HG02571 (cell line): ENCODE measurements at regions not wholly inside any gene's neighbourhood (a gene's known extent, or its start where the extent isn't known, plus 50 kb on each side); places are given as distances from the start of the nearest gene placed in this dataset.

Experiments
- ATAC-seq: cut with Tn5 transposase; IDR thresholded peaks from one replicate; pipeline ENCODE4 v1.9.1; 2021; ENCODE audit warnings: mild to moderate bottlenecking, moderate library complexity; ENCODE audit not compliant: unreplicated experiment

DNA sequence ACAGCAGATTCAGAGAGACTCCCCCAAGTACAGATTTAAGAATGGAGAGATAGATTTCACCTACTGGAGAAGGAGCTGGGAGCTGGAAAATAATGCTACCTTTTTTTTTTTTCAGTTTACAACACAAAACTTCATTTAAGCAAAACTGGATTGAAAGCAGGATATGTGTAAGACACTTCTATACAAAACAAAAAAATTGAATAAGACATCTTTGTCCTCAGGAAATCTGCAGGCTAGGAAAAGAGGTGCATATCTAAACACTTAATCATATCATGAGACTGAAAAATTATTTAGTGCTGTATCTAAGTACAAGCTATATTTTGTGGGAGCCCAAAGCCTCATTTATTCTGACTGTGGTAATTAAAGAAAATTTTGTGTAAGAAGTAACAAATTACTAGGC lies 516.1 kb downstream of the ZIC1 start:
- no peak for ATAC-seq

DNA sequence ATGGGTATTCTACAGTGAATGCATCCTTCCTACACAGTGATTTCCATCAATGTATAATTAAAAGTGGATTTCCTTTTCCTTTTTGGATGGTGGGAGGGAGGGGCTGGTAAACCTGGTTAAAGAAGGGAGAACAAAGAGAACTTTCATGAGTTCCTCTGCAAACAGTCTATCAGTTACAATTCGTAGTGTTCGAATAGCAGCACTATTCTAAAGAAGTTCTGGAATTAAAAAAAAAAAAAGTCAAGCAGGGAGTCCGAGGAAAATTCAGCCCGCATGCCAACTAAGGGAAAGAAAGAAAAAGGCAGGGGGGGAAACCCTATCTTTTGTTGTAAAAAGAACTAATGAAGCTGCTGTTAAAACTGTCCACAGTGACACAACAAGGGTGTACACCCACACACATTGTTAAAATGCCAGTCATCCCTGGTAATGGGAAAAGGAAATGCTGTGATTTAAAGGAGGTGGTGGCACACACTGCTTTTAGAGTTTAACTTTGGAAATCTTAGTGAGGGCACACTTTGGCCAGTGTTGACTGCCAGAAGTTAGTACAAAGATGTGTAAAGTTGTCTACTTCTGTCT lies 521.2 kb downstream of the ZIC1 start:
- ATAC-seq = no peak

- ATAC-seq = no peak
These were observed 525.5 kb downstream of the ZIC1 start for GRCh38 chr3:147934451-147935180.

GRCh38 chr3:147937341-147937740 lies 528.2 kb downstream of the ZIC1 start:
- ATAC-seq = no peak

GRCh38 chr3:147937891-147938290 lies 528.7 kb downstream of the ZIC1 start:
- no peak for ATAC-seq

GRCh38 chr3:147939425-147939824 lies 530.3 kb downstream of the ZIC1 start:
- no peak for ATAC-seq

- ATAC-seq = no peak
These were observed 530.7 kb downstream of the ZIC1 start for GRCh38 chr3:147939839-147940238.

DNA sequence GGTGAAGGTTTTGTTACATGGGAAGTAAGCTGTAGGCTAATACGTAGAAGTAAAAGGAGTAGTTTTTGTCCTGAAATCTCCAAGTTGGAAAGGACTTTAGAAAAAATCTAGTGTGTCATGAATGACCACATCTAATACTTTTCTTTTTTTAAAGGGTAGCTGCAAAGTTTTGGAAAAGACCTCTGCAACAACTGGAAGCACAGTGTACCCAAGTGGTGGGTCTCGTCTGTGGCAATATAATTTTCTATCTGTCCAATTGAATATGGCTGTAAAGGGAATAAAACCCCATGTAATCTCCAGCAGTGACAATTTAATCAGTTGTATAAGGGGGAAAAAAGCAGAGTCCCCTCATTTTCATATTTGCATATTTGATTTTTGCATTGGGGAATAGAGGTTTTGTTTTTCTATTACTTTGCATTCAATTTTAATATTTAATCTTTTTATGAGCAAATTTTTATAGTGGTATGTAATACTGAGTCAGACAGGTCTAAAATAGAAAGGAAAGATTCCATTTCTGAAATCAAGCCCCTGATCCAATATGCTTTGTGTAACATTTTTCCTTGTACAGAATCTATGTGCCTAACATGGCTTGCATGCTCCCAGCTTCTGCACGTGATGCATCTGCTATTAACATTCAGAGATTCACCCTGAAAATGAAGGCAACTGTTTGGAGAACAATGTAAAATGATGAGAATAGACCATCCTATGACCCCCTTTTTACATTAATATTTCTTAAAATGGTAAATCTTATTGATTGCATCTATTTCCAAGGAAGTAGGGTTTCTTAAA lies 531.4 kb downstream of the ZIC1 start:
- ATAC-seq = no peak

DNA sequence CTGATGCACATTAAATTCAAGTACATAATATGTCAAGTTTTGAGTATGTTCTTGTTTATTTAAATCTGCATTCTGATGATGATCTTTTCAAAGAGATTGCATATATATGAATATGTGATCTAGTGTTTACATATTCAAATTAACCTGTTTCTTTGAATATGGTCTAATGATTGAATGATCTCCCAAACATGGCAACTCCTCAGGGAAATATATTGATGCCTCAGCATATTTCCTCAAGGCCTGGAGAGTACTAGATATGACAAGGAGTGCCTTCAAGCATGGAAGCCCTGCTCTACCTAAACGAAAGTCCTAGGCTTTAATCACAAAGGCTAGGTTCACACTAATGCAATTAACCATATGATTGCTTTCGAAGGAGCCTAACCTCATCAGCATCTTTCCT lies 532.8 kb downstream of the ZIC1 start:
- no peak for ATAC-seq

- ATAC-seq = no peak
These were observed 534.2 kb downstream of the ZIC1 start for GRCh38 chr3:147943265-147943945.

- peak; percentile 63 for ATAC-seq
These were observed 536.9 kb downstream of the ZIC1 start for GRCh38 chr3:147945968-147946519.

- ATAC-seq = no peak
These were observed 547.5 kb downstream of the ZIC1 start for GRCh38 chr3:147956615-147957014.

DNA sequence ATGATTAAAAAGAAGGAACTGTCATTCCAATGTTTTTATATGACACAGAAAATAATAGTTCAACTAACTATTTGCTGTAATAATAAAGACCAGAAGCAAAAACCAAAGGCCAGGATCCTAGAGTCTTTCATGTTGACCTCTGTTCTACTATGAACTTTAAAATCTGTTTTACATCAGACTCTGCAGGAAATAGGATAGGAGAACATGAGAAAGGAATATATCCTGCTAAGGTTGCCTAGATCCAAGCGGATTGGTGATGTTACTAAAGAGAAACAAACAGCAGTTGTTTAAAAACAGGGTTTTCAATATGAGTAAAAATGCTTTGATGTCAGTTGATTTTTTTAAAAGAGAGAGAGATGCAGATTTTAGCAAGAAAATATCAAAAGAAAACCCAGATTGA lies 549.6 kb downstream of the ZIC1 start:
- ATAC-seq = no peak

DNA sequence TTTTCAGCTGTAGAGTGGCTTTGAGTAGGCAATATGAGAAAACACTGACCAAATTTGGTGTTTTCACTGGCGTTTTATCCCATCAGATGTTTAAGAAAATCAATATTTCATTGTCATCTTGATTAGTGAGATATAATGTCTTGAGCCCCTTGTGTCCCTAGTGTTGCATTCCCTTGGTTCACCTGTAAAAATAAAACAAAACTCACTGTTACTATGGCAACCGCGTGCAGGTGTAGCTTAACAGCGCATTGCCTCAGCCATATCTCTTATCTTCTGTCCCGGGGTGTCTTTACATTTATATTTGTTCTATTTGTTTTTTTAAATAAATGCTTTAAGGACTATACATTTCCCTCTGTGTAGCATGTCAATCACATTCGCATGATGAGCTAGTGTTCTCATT lies 551.6 kb downstream of the ZIC1 start:
- no peak for ATAC-seq

DNA sequence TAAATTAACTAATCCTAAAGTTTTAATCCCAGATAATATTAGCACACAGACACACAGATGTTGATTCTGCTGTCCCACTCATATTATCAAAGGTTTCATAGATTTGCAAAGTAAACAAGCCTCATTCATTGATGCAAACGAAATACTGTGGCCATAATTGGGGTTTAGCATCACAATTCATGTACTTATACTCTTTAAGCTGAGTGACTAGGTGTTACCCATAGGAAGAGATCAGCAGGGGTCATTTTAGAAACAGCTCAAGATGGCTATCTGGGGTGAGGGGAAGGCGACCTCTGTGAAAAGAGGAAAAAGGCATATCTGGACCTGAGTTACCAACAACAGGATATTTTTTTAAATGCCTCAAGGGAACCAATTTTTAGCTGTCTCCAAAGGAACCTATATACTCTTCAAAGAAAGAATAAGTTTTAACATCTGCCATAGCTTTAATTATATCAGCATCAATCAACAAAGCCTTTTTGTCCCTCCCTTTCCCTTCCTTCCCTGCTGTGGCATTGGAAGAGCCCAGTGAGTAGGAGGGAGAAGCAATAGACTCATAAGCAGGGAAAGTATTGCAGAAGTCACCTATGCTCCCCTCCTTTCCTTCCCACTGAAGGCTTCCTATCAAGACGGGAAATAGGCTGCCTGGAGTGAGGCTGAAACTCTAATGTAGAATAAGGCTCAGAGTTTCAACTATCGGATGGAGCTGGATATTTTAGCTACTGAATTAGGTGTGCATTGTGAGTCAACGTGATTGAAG lies 553.4 kb downstream of the ZIC1 start:
- ATAC-seq = no peak

DNA sequence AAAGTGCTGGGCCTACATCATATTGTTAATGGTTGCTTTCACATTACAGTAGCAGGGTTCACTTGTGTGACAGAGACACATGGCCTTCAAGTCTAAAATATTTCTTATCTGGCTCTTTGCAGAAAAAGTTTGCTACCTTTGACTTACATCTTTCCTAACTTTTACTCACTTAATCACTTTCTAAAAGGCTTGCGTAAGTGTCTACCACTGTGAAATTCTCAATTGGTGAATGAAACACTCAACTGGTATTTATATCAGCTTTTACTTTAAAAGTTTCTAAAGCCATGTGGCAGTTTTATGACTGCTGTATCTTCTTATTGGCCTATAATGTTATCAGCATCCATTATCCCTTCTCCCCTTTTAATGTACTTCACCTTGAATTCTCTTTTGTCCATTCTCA lies 554.5 kb downstream of the ZIC1 start:
- ATAC-seq = no peak

GRCh38 chr3:147975165-147975564 lies 566.0 kb downstream of the ZIC1 start:
- ATAC-seq = no peak

- ATAC-seq = no peak
These were observed 567.8 kb downstream of the ZIC1 start for GRCh38 chr3:147977001-147977400.

DNA sequence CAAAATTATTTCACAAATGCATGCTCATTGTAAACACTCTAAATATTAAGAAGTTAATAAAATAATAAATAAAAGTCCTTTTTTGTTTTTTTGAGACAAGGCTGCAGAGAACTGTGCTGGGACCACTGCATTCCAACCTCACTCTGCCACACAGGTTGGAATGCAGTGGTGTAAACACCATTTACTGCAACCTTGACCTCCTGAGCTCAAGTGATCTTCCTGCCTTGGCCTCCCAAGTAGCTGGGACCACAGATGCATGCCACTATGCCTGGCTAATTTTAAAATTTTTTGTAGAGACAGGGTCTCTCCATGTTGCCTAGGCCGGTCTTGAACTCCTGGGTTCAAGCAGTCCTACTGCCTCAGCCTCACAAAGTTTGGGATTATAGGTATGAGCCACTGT lies 578.4 kb downstream of the ZIC1 start:
- no peak for ATAC-seq

GRCh38 chr3:147989344-147989743 lies 580.2 kb downstream of the ZIC1 start:
- no peak for ATAC-seq
